Activated CD8-positive, alpha-beta T cell treated with anti-CD3 and anti-CD28 coated beads, Interleukin-2, amount 10 ng/mL, durations not matched to agents 7 days and 5 days (primary cell): ENCODE measurements at regions not wholly inside any gene's neighbourhood (a gene's known extent, or its start where the extent isn't known, plus 50 kb on each side); places are given as distances from the start of the nearest gene placed in this dataset.

Experiments
- ATAC-seq: fragments of 150-1000 bp; cut with Tn5 transposase; one replicate; pipeline ENCODE4 v1.10.0; 2021; ENCODE audit warnings: moderate library complexity
- CTCF ChIA-PET: fragments of 350-600 bp; sonication (Branson Sonifier 250); formaldehyde crosslinking; loops from one replicate; lab custom pipeline; 2021; ENCODE audit warnings: antibody characterized with exemption; lab: Charles Lee
- POLR2A ChIA-PET: fragments of 350-600 bp; sonication (Branson Sonifier 250); formaldehyde crosslinking; loops from one replicate; lab custom pipeline; 2021; ENCODE audit warnings: antibody characterized with exemption; lab: Charles Lee
- DNase-seq: peaks from one replicate; pipeline ENCODE4 v3.0.0-alpha.2; 2020
- H3K27ac Mint-ChIP-seq: one replicate; pipeline ENCODE4 v1.8.0; 2021; ENCODE audit warnings: mild to moderate bottlenecking, mixed read lengths
- H3K27me3 Mint-ChIP-seq: one replicate; pipeline ENCODE4 v1.8.0; 2021; ENCODE audit warnings: low read depth, mixed read lengths
- H3K36me3 Mint-ChIP-seq: one replicate; pipeline ENCODE4 v1.8.0; 2021; ENCODE audit warnings: low read depth, mixed read lengths
- H3K4me1 Mint-ChIP-seq: one replicate; pipeline ENCODE4 v1.8.0; 2021; ENCODE audit warnings: low read depth, mixed read lengths
- H3K4me3 Mint-ChIP-seq: one replicate; pipeline ENCODE4 v1.8.0; 2021; ENCODE audit warnings: mild to moderate bottlenecking, mixed read lengths
- H3K9me3 Mint-ChIP-seq: one replicate; pipeline ENCODE4 v1.8.0; 2022; ENCODE audit warnings: mixed read lengths; ENCODE audit not compliant: insufficient read depth

DNA sequence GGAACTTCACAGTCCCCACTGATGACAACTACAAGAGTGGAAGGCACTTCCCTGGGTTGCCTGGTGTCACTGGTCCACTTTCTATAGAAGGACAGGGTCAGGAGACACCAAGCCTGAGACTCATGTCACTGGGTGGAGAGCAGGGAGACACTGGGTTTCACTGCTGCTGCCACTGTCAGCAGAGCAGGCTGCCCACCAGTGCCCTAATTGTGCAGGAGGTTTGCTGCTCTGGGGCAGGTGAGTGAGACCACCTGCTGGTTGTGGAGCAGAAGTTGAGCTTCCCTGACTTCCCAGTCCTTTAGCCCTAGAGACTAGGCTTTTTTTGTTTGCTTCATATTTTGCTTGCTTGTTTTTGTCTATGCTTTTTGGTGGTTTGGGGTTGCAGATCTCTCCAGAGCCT, 528.4 kb upstream of the RGMA start:
- Mint-ChIP-seq H3K4me1 (no peaks in the 10 kb centered on the region), H3K4me3 (no peak overlapping the region), H3K9me3 (no peaks in the 10 kb centered on the region), H3K27ac (no peak overlapping the region), H3K36me3 (no peaks in the 10 kb centered on the region), H3K27me3 (peaks cover 4% of the 10 kb centered on the region)
- DNase-seq (no peak), ATAC-seq (no peak)
- ChIA-PET POLR2A (no interaction called here), CTCF (no interaction called here)

DNA sequence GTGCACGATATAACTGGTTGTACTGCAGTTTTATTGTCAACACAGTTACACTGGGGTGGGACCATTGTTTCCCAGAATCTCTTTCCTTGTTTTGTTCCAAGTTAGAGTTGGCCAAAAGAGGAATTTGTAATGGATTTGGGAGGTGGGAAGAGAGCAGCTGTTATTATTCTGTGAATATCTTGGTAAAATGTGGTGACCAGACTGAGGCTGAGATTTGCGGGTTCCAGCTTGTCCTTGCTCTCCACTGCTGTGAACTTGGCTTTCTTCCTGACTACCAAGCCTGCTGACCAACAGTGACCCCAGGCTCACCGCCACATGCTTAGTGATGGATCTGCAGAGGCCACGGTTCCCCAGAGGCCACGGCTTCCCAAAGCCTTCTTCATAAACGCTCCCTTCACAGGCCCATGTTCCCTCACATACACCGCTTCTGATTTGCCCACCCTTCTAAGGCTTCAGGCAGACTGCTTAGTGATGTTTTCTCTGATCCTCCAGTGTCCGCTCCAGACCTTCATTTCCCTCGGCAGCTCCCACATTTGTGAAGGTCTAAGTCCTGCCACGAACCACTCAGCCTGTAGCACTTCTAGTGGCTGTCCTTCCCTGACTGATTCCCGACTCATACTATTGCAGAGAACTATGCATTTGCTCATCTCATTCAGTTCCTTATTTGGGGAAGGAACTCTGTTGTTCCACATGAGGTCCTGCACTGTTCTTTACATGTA, 525.5 kb upstream of the RGMA start:
- Mint-ChIP-seq H3K27ac (no peak overlapping the region), H3K36me3 (no peaks in the 10 kb centered on the region), H3K27me3 (peaks cover 4% of the 10 kb centered on the region), H3K4me3 (no peak overlapping the region), H3K4me1 (no peaks in the 10 kb centered on the region), H3K9me3 (no peaks in the 10 kb centered on the region)
- POLR2A ChIA-PET, result no interaction called here
- no peak for ATAC-seq
- DNase-seq, result no peak
- CTCF ChIA-PET, result no interaction called here

DNA sequence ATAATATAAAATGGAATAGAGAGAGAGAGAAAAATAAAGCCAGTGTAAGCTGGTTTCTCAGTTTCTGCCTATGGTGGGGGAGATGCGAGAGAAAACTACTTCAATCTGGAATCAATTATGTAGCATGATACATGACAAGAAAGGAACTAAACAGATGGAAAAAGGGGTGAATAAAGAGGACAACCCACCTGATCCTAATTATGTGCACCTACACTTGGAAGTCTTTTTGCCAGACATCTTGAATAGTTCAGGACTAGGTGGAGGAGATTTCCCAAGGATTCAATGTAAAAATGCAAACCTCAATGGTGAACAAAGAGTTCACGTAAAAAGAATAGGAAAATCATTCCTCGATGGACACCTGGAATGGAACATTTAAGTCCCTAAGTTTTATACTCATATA, 524.4 kb upstream of the RGMA start:
- POLR2A ChIA-PET, result no interaction called here
- DNase-seq (no peak), ATAC-seq (no peak)
- CTCF ChIA-PET, result no interaction called here
- Mint-ChIP-seq H3K27ac (no peak overlapping the region), H3K4me1 (no peaks in the 10 kb centered on the region), H3K9me3 (no peaks in the 10 kb centered on the region), H3K4me3 (no peak overlapping the region), H3K36me3 (no peaks in the 10 kb centered on the region), H3K27me3 (peaks cover 2% of the 10 kb centered on the region)

DNA sequence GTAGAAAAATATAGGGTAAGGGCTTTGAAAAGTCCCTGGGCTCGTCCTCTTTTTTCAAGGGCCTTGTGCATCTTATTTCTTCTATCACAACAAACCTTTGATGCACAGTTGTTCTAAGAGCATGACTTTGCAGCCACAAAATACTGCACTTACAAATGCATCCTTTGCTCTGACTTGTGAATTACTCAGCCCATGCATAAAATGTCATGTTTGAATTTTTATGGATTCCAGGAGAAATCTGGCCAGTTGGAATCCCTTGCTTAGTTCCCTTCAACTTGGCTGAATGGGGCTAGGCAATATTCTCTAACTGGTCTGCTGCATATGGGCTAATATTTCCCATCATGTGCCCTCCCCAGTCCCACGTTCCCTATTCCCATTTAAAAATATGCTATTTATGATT, 523.9 kb upstream of the RGMA start:
- H3K27me3 Mint-ChIP-seq, result peaks cover 2% of the 10 kb centered on the region
- H3K36me3 Mint-ChIP-seq, result no peaks in the 10 kb centered on the region
- DNase-seq (no peak), ATAC-seq (no peak)
- ChIA-PET POLR2A (no interaction called here), CTCF (no interaction called here)
- no peak overlapping the region for H3K27ac Mint-ChIP-seq
- H3K4me3 Mint-ChIP-seq, result no peak overlapping the region
- no peaks in the 10 kb centered on the region for H3K4me1 Mint-ChIP-seq
- H3K9me3 Mint-ChIP-seq, result no peaks in the 10 kb centered on the region

GRCh38 chr15:93610944-93611343, 521.9 kb upstream of the RGMA start:
- CTCF ChIA-PET, result no interaction called here
- Mint-ChIP-seq H3K27me3 (peaks cover 2% of the 10 kb centered on the region), H3K9me3 (no peaks in the 10 kb centered on the region), H3K4me3 (no peak overlapping the region), H3K4me1 (no peaks in the 10 kb centered on the region), H3K27ac (no peak overlapping the region), H3K36me3 (no peaks in the 10 kb centered on the region)
- POLR2A ChIA-PET, result no interaction called here
- no peak for ATAC-seq
- no peak for DNase-seq

- Mint-ChIP-seq H3K4me3 (no peak overlapping the region), H3K27me3 (no peaks in the 10 kb centered on the region)
- POLR2A ChIA-PET, result no interaction called here
Measured at GRCh38 chr15:93608643-93609148, 519.7 kb upstream of the RGMA start.

GRCh38 chr15:93603550-93603949, 514.5 kb upstream of the RGMA start:
- H3K9me3 Mint-ChIP-seq, result no peaks in the 10 kb centered on the region
- DNase-seq, result no peak
- no peaks in the 10 kb centered on the region for H3K36me3 Mint-ChIP-seq
- no peak for ATAC-seq
- H3K27me3 Mint-ChIP-seq, result peaks cover 2% of the 10 kb centered on the region
- CTCF ChIA-PET, result no interaction called here
- H3K4me3 Mint-ChIP-seq, result no peak overlapping the region
- POLR2A ChIA-PET, result no interaction called here
- no peaks in the 10 kb centered on the region for H3K4me1 Mint-ChIP-seq
- H3K27ac Mint-ChIP-seq, result no peak overlapping the region

More at GRCh38 chr15:93608643-93609148, 519.7 kb upstream of the RGMA start:
- no peak for ATAC-seq
- no peaks in the 10 kb centered on the region for H3K4me1 Mint-ChIP-seq
- CTCF ChIA-PET, result no interaction called here
- DNase-seq, result no peak
- H3K9me3 Mint-ChIP-seq, result no peaks in the 10 kb centered on the region
- no peaks in the 10 kb centered on the region for H3K36me3 Mint-ChIP-seq
- H3K27ac Mint-ChIP-seq, result no peak overlapping the region

- ChIA-PET POLR2A (no interaction called here), CTCF (no interaction called here)
- no peaks in the 10 kb centered on the region for H3K4me1 Mint-ChIP-seq
- H3K4me3 Mint-ChIP-seq, result no peak overlapping the region
- no peaks in the 10 kb centered on the region for H3K27me3 Mint-ChIP-seq
- DNase-seq (no peak), ATAC-seq (no peak)
- H3K9me3 Mint-ChIP-seq, result no peaks in the 10 kb centered on the region
- no peak overlapping the region for H3K27ac Mint-ChIP-seq
- no peaks in the 10 kb centered on the region for H3K36me3 Mint-ChIP-seq
Measured at GRCh38 chr15:93587059-93587521, 498.1 kb upstream of the RGMA start.

DNA sequence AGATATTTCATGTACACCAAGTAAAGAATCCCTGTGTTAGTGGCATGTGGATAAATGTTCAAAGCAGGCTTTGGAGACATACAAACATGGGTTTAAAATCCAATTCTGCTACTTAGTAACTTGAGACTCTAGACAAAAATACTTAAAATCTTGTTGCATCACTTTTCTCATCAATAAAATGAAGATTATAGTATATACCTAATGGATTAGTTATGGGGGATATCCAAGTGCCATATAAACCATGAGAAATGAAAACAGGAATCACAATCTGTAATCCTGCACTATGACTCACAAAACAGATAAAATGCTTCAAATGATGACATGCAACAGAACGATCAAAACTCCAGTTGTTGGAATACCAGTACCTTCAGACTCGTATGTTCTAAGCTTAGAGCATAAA, 496.0 kb upstream of the RGMA start:
- Mint-ChIP-seq H3K27me3 (no peaks in the 10 kb centered on the region), H3K4me1 (no peaks in the 10 kb centered on the region), H3K36me3 (no peaks in the 10 kb centered on the region), H3K4me3 (no peak overlapping the region), H3K27ac (no peak overlapping the region), H3K9me3 (no peaks in the 10 kb centered on the region)
- ATAC-seq (no peak), DNase-seq (no peak)
- ChIA-PET POLR2A (no interaction called here), CTCF (no interaction called here)

DNA sequence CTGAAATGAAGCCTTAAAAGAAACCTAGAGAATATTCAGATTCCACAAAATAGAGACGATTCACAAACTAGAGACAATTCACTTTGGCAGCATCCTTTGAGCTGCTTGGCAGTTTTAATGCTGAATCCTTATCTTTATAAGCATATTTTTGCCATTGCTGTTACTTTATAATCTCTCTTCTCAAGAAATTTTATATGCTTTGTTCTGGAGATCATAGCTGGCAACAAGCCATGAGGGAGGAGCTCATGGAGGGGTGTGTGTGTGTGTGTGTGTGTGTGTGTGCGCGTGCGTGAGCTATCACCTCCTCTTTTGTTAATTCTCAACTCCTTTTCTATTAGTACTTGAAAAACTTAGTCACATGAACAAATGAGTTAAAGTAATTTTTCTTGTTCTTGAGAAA, 495.0 kb upstream of the RGMA start:
- Mint-ChIP-seq H3K27ac (no peak overlapping the region), H3K9me3 (no peaks in the 10 kb centered on the region), H3K4me1 (no peaks in the 10 kb centered on the region), H3K36me3 (no peaks in the 10 kb centered on the region), H3K4me3 (no peak overlapping the region), H3K27me3 (no peaks in the 10 kb centered on the region)
- ChIA-PET CTCF (no interaction called here), POLR2A (no interaction called here)
- DNase-seq (no peak), ATAC-seq (no peak)

DNA sequence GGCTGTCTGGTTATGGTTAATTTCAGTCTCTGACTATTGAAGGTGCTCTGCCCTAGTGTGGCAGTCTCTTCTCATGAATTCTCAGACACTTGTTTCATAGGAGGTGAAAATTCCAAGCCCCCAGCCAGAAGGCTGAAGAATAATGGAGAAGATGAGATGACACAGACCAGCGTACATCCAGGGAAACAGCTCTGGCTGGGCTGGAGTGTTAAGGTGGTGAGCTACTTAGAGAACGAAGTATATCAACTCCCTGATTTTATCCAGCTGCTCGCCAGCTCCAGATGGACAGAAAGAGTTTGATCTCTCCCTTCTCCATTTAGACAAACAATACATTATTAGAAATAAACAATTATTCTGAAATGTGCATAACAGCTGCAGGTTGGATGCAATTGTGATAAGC, 494.5 kb upstream of the RGMA start:
- ATAC-seq (no peak), DNase-seq (no peak)
- Mint-ChIP-seq H3K36me3 (no peaks in the 10 kb centered on the region), H3K27ac (no peak overlapping the region), H3K4me3 (no peak overlapping the region), H3K9me3 (no peaks in the 10 kb centered on the region), H3K4me1 (no peaks in the 10 kb centered on the region), H3K27me3 (no peaks in the 10 kb centered on the region)
- CTCF ChIA-PET, result no interaction called here
- POLR2A ChIA-PET, result no interaction called here

GRCh38 chr15:93570527-93570926, 481.5 kb upstream of the RGMA start:
- no peaks in the 10 kb centered on the region for H3K27me3 Mint-ChIP-seq
- CTCF ChIA-PET, result no interaction called here
- H3K27ac Mint-ChIP-seq, result no peak overlapping the region
- no peak for ATAC-seq
- no peaks in the 10 kb centered on the region for H3K9me3 Mint-ChIP-seq
- no peak for DNase-seq
- no peaks in the 10 kb centered on the region for H3K36me3 Mint-ChIP-seq
- no peaks in the 10 kb centered on the region for H3K4me1 Mint-ChIP-seq
- H3K4me3 Mint-ChIP-seq, result no peak overlapping the region
- POLR2A ChIA-PET, result no interaction called here

GRCh38 chr15:93566762-93567161, 477.8 kb upstream of the RGMA start:
- ChIA-PET CTCF (no interaction called here), POLR2A (no interaction called here)
- Mint-ChIP-seq H3K9me3 (no peaks in the 10 kb centered on the region), H3K36me3 (no peaks in the 10 kb centered on the region), H3K4me3 (no peak overlapping the region), H3K27me3 (no peaks in the 10 kb centered on the region), H3K4me1 (no peaks in the 10 kb centered on the region), H3K27ac (no peak overlapping the region)
- DNase-seq (no peak), ATAC-seq (no peak)
